ENCODE measurements at regions not wholly inside any gene's neighbourhood (a gene's known extent, or its start where the extent isn't known, plus 50 kb on each side); places are given as distances from the start of the nearest gene placed in this dataset.
"Not testable (repeated sequence)": the region's sequence is repeated elsewhere in the genome, so short reads cannot be mapped to it uniquely, and the experiment has no call there.

- Mint-ChIP-seq H3K9me3 (no peaks in the 10 kb centered on the region), H3K27me3 (ENCODE audit: low read depth) (no peaks in the 10 kb centered on the region), H3K4me1 (no peaks in the 10 kb centered on the region), H3K4me3 (no peak overlapping the region), H3K36me3 (ENCODE audit: low read depth) (no peaks in the 10 kb centered on the region), H3K27ac (ENCODE audit: unreplicated experiment) (no peak overlapping the region)
- no peak for TF ChIP-seq CTCF (conservative IDR thresholded peaks at IDR 0.05)
- no peak for DNase-seq (ENCODE audit: low read depth, low spot score)
Measured at GRCh38 chr6:6962699-6963098, 145.1 kb upstream of the RREB1 start.

- H3K4me1 Mint-ChIP-seq; H3K27me3 Mint-ChIP-seq (ENCODE audit: low read depth); H3K4me3 Mint-ChIP-seq; H3K9me3 Mint-ChIP-seq; H3K36me3 Mint-ChIP-seq (ENCODE audit: low read depth); DNase-seq (ENCODE audit: low read depth, low spot score); H3K27ac Mint-ChIP-seq (ENCODE audit: unreplicated experiment): not testable (repeated sequence)
Measured at GRCh38 chr6:6963390-6963789, 144.4 kb upstream of the RREB1 start.

GRCh38 chr6:6964675-6965074, 143.1 kb upstream of the RREB1 start:
- no peaks in the 10 kb centered on the region for H3K36me3 Mint-ChIP-seq (ENCODE audit: low read depth)
- no peaks in the 10 kb centered on the region for H3K4me1 Mint-ChIP-seq
- no peak for TF ChIP-seq CTCF (conservative IDR thresholded peaks at IDR 0.05)
- no peaks in the 10 kb centered on the region for H3K27me3 Mint-ChIP-seq (ENCODE audit: low read depth)
- H3K4me3 Mint-ChIP-seq = no peak overlapping the region
- no peak for DNase-seq (ENCODE audit: low read depth, low spot score)
- no peak overlapping the region for H3K27ac Mint-ChIP-seq (ENCODE audit: unreplicated experiment)
- H3K9me3 Mint-ChIP-seq = no peaks in the 10 kb centered on the region

GRCh38 chr6:6966127-6966526, 141.6 kb upstream of the RREB1 start:
- Mint-ChIP-seq H3K27ac (ENCODE audit: unreplicated experiment) (no peak overlapping the region), H3K36me3 (ENCODE audit: low read depth) (no peaks in the 10 kb centered on the region), H3K4me1 (no peaks in the 10 kb centered on the region), H3K27me3 (ENCODE audit: low read depth) (no peaks in the 10 kb centered on the region), H3K9me3 (no peaks in the 10 kb centered on the region), H3K4me3 (no peak overlapping the region)
- TF ChIP-seq CTCF (conservative IDR thresholded peaks at IDR 0.05) = no peak
- no peak for DNase-seq (ENCODE audit: low read depth, low spot score)

- TF ChIP-seq CTCF (conservative IDR thresholded peaks at IDR 0.05) = no peak
- no peak overlapping the region for H3K27ac Mint-ChIP-seq (ENCODE audit: unreplicated experiment)
- no peak overlapping the region for H3K4me3 Mint-ChIP-seq
- DNase-seq (ENCODE audit: low read depth, low spot score) = no peak
- H3K4me1 Mint-ChIP-seq = no peaks in the 10 kb centered on the region
- H3K9me3 Mint-ChIP-seq = no peaks in the 10 kb centered on the region
- no peaks in the 10 kb centered on the region for H3K36me3 Mint-ChIP-seq (ENCODE audit: low read depth)
- no peaks in the 10 kb centered on the region for H3K27me3 Mint-ChIP-seq (ENCODE audit: low read depth)
Measured at GRCh38 chr6:6966569-6966968, 141.2 kb upstream of the RREB1 start.

- Mint-ChIP-seq H3K4me1 (no peaks in the 10 kb centered on the region), H3K27ac (ENCODE audit: unreplicated experiment) (no peak overlapping the region), H3K27me3 (ENCODE audit: low read depth) (no peaks in the 10 kb centered on the region), H3K36me3 (ENCODE audit: low read depth) (no peaks in the 10 kb centered on the region), H3K4me3 (no peak overlapping the region), H3K9me3 (no peaks in the 10 kb centered on the region)
- DNase-seq (ENCODE audit: low read depth, low spot score) = no peak
- no peak for TF ChIP-seq CTCF (conservative IDR thresholded peaks at IDR 0.05)
Measured at GRCh38 chr6:6968357-6968730, 139.4 kb upstream of the RREB1 start.
